Activated T-cell treated with anti-CD3 and anti-CD28 coated beads for 24 hours (primary cell): ENCODE measurements at regions not wholly inside any gene's neighbourhood (a gene's known extent, or its start where the extent isn't known, plus 50 kb on each side); places are given as distances from the start of the nearest gene placed in this dataset.
A peak's percentile ranks its signal among the peaks of the same experiment; 100 is the strongest.
"Not testable (repeated sequence)": the region's sequence is repeated elsewhere in the genome, so short reads cannot be mapped to it uniquely, and the experiment has no call there.

ENCODE experiments used
- DNase-seq: peaks from one replicate; pipeline ENCODE4 v3.0.0-alpha.2; 2020; ENCODE audit warnings: low read depth

- peak; percentile 19 for DNase-seq
Observed at GRCh38 chr3:124639406-124640237, 90.6 kb upstream of the UMPS start.

DNA sequence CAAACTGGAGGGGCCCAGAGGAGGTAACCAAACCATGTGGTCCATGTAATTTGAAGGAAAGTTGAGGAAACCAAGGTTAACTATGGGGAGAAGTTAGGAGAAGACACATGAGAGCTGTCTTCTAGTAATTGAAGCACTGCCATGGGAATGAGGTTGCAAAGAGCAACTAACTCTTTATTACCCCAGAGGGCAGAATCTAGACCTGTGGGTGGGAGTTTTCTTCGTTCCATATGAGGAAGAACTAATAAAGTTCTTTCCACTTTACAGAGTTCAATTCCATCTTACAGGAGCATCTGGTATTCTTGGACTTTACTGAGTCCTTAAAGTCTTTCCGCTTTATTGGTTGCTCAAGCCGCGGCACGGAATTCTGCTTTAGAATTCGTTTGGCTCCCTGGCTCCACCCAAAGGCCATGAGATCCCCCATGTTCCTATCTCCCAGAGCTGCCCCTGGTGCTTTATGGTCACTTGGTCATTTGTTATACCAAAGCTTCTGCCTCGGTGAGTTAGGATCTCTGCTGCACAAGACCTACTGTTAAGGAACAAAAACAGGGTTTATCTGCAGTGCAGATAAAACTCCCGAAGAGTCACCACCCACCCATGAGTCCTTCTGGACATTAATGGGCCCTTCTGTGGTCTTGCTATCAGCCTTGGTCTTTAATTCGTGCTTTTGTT lies 89.5 kb upstream of the UMPS start:
- no peak for DNase-seq

DNA sequence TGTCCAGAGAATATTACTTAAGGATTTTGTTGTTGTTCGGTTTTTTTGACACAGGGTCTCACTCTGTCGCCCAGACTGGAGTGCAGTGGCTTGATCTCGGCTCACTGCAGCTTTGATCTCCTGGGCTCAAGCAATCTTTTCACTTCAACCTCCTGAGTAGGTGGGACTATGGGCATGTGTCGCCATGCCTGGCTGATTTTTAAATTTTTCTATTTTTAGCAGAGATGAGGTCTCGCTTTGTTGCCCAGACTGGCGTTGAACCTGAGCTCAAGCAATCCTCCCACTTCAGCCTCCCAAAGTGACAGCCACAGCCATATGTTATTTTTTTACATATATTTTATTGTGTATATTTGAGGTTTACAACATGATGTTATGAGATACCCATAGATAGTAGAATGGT lies 86.8 kb upstream of the UMPS start:
- DNase-seq, result no peak

DNA sequence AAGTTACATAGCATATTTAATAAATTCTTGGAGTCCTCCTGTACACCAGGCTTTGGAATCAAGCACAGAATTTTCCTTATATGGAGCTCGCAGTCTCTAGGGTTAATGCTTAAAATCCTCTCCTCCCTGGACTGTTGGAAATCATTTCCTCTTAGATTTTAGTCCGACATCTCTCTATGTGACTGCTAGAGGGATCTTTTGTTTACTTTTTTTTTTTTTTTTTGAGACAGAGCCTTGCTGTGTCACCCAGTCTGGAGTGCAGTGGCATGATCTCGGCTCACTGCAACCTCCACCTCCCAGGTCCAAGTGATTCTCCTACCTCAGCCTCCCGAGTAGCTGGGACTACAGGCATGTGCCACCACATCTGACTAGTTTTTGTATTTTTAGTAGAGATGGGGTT lies 84.1 kb upstream of the UMPS start:
- not testable (repeated sequence) for DNase-seq

DNA sequence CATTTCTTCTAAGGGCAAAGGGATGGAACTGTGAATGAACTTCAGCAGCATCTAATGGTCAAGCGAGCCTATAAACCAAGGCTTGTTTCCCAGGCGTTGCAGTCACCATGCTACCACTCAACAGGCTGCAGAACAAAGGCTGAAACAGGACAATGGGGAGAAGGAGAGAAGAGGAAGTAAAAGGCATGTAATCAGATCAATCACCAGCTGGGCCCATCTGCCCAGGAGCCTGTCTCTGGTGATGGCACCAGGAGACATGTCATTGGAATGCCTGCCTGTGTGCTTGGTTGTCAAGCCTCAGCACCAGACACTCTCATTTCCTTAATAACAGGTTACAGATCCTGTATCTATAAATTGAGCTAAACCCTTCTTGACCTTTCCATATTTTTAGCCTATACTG lies 81.7 kb upstream of the UMPS start:
- no peak for DNase-seq

DNA sequence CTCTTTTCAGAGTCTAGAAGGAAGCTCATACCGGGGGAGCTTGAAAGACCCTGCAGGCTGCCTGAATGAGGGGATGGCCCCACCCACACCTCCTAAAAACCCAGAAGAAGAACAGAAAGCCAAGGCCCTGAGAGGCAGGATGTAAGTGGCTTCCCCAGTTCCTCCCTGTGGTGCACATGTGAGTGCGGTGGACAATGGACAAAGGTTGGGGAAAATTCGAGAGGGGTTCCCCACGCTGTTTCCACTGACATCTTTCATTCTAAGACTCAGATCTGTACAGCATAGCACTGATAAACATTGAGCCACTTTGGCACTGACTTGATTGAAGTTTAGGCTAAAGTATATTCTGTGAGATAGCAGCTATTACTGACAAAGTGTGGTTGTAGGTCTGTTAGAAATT lies 79.5 kb upstream of the UMPS start:
- no peak for DNase-seq

- not testable (repeated sequence) for DNase-seq
Observed at GRCh38 chr3:124651416-124651815, 78.8 kb upstream of the UMPS start.

DNA sequence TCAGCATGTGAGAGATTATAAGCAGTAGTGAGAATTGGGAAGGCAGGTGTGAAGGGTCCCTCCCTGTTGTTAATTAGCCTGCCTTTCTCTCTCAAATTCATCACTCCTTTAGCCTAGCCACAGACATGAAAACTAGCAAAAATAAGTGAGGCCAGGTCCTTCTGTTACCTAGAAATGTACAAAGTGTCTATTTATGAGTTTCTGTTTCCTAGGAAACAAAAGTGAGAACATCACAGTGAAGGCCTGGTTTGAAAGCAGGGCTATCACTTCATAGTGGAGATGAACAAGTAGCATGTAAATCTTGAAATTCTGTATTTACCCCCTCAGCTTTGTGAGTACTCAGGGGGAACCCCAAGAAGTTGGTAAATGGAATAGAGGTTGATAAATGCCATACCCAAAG lies 78.2 kb upstream of the UMPS start:
- no peak for DNase-seq

DNA sequence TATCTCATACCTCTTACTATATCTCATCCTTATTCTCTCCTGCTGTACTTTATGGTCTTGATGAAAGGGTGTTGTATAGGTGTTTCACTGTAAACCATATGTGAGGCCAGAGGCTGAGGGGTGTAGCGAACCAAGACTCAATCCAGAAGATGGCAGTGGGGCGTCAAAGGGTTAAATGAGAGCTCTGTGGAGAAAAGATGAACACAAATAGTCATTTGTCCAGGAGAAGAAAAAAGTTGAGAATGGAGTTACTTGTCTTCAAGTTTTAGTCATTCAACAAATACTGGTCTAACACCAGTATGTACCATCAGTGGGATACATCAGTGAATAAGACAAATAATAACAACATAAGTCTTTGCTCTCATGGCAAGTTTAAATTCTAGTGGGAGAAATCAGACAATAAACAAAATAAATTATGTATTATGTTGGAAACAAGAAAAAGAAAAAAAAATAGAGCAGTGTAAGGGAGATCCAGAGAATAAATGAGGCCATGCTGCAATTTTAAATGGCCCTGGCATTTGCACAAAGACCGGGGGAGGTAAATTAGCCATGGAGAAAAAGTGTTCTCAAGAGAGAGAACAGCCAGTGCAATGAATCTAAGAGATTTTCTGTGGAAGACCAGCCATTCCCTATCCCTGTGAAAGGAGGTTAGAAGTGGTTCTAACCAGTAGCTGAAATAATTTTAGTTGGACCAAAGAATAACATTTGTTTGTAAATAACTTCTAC lies 77.0 kb upstream of the UMPS start:
- no peak for DNase-seq

DNA sequence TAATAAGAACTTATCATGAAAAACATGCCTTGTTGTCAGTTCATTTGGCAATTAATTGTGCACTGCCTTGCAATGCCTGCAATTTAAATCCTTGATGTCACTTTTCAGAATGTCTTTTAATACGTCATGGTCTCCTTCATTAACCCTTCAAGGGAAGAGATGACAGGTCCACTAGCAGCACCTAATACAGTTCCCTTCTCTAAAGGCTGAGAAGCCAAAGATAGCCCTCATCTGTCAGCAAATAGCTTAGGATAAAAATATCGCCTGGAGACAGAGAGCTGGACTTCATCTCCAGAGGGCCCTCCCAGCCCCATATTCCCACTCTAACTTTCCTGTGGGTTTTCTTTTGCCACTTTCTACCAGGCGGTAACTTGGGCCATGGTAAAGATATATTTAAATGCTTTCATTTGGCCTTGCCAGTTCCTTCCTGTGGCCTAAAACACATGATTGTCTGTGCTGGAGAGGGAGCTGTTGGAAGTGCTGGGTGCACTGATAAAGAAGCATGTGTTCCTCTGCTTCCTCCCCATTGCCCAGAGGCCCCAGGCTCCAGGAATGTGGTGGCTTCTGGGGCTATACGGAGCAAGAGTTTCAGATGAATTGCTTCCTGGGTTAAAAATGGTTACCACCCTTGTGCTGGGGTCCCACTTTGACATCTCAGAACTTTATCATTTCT lies 76.3 kb upstream of the UMPS start:
- no peak for DNase-seq

- no peak for DNase-seq
Observed at GRCh38 chr3:124654470-124654845, 75.8 kb upstream of the UMPS start.

DNA sequence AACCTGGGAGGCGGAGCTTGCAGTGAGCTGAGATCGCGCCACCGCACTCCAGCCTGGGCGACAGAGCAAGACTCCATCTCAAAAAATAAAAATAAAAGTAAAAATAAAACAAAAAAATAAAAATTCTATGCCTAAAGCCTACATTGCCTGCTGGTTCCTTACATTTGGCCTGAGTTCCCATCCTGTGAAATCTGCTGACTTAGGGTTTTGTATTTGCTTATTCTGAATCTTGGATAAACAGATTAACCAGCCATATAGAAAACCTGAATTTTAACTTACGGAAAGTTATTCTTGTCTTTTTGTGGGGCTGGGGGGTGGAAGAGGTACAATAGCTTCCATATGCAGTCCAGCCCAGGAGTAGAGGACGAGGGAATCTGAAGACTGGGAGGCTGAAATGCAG lies 73.7 kb upstream of the UMPS start:
- no peak for DNase-seq

- DNase-seq, result no peak
Observed at GRCh38 chr3:124657138-124657537, 73.1 kb upstream of the UMPS start.

DNA sequence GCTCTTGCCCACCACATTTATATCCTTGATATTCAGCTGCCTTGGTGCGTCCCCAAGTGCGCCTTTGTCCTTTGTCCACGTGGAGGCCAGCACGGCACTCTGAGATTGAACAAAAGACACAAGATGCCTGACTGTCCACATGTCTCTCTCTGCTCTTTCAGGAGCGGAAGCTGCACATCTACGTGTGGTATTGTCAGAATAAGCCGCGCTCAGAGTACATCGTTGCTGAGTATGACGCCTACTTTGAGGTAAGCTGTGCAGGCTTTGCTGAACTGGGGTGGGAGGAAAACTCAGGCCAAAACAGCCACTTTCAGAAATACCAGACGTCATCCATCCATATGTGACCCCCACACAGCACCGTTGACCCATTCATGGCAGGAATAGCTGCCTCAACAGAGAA lies 72.0 kb upstream of the UMPS start:
- DNase-seq, result no peak

DNA sequence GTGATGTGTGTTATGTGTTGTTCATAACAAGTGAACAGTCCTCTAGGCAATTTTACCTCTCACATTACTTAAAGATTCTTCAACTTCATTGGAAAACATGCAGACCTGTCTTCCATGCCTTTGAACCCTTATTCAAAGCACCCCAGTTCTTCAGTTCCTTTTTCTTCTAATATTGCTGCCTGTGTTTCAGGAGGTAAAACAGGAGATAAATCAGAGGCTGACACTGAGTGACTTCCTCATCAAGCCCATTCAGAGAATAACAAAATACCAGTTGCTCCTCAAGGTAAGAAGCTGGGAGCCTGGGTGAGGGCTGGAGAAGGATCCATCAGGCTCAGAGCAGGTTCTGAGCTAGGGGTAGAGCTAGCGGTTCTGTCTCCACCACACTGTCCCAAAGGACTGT lies 71.1 kb upstream of the UMPS start:
- no peak for DNase-seq

DNA sequence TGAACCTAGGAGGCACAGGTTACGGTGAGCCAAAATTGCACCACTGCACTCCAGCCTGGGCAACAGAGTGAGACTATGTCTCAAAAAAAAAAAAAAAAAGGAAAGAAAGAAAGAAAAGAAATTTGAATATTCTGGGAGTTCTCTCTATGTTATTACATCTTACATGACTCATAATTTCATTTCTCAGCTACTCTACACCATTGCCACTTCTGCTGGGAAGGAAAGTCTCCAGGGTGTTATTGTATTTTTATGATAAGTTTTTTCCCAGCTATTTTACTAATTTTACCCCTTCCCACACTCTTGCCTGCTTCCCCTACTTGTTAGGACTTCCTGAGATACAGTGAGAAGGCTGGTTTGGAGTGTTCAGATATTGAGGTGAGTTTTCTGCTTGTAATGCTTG lies 69.7 kb upstream of the UMPS start:
- no peak for DNase-seq

DNA sequence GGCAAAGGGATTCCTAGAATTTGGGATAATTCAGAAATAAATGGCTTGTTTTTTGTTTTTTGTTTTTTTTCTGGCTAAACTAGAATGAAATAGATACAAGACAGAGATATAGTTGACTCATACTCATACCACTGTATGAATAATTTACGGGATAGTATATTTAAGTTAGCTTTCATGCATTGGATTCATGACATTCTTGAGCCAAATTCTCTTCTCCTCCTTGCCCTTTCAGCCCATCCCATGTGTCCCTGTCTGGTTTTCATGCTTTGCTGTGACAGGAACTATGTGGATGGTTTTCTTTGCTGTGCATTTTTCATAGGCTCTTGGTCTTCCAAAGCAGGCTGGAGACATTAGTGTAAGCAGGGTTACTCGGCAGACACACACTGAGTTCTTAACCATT lies 66.6 kb upstream of the UMPS start:
- no peak for DNase-seq

GRCh38 chr3:124664804-124665203 lies 65.4 kb upstream of the UMPS start:
- DNase-seq, result no peak

GRCh38 chr3:124666067-124666466 lies 64.2 kb upstream of the UMPS start:
- no peak for DNase-seq

DNA sequence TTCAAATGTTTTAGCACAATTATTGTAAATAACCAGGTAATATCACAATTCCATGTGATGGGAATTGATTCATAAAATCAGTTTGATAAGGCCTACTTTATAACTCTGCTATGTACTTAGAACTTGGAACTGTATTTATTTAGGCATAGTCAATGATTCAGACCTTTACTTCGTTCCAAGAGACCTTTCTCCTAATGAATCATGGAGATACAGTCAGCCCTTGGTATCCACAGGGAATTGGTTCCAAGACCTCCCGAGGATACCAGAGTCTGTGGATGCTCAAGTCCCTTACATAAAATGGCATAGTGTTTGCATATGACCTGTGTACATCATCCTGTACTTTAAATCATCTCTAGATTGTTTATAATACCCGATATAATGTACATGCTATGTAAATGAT lies 60.8 kb upstream of the UMPS start:
- DNase-seq, result no peak

DNA sequence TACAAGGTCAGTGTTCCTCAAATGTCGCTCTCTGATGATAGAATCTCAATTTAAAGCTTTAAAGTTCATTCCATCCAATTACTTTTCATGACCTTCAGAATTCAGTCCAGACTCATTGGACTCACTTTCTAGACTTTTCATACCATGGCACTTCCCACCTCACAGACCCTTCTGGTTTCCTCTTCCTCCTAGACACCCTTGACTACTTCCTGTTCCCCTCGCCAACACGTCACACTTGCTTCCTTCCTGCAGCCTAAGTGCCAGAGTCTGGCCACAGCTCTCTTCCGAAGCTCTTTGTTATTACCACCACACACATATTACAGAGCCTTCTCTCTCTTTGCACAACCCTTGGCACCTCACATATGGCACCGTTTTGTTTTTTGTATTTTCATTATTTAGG lies 59.1 kb upstream of the UMPS start:
- no peak for DNase-seq

GRCh38 chr3:124674336-124674735 lies 55.9 kb upstream of the UMPS start:
- DNase-seq, result no peak

DNA sequence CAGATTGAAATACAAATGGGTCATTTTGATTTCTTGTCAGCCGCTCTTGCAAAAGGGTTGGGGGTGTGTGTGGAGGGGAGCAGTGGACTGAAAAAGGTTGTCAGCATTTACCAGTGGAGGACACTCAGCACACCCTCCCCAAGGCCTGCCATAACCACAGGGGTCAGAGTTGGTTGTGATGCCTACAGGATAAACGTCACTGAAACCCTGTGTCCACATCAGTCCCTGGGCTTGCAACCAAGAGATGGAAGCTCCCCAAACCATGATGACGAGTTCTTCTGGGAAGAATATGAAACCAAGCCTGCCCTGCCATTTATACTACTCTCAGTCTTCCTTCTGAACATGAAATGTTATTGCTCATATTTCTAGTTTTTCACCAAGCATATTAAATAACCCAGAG lies 54.0 kb upstream of the UMPS start:
- DNase-seq, result no peak
